ENCODE measurements at regions not wholly inside any gene's neighbourhood (a gene's known extent, or its start where the extent isn't known, plus 50 kb on each side); places are given as distances from the start of the nearest gene placed in this dataset.
"Not testable (repeated sequence)": the region's sequence is repeated elsewhere in the genome, so short reads cannot be mapped to it uniquely, and the experiment has no call there.

- no peak overlapping the region for H3K4me3 Mint-ChIP-seq
- H3K27ac Mint-ChIP-seq, result no peak overlapping the region
- H3K9me3 Mint-ChIP-seq, result no peaks in the 10 kb centered on the region
- no peaks in the 10 kb centered on the region for H3K27me3 Mint-ChIP-seq
- no peaks in the 10 kb centered on the region for H3K36me3 Mint-ChIP-seq
- ATAC-seq, result no peak
- DNase-seq (ENCODE audit: low spot score), result no peak
- H3K4me1 Mint-ChIP-seq (ENCODE audit: low read depth in 2 of 2), result no peaks in the 10 kb centered on the region
These were observed 109.7 kb upstream of the GMDS start for GRCh38 chr6:2355150-2355549.

GRCh38 chr6:2354138-2354491 is 108.7 kb upstream of the GMDS start:
- Mint-ChIP-seq H3K27me3 (no peaks in the 10 kb centered on the region), H3K36me3 (no peaks in the 10 kb centered on the region), H3K4me1 (ENCODE audit: low read depth in 2 of 2) (no peaks in the 10 kb centered on the region), H3K4me3 (no peak overlapping the region), H3K9me3 (no peaks in the 10 kb centered on the region), H3K27ac (no peak overlapping the region)
- no peak for DNase-seq (ENCODE audit: low spot score)
- no peak for ATAC-seq

- no peaks in the 10 kb centered on the region for H3K36me3 Mint-ChIP-seq
- no peaks in the 10 kb centered on the region for H3K9me3 Mint-ChIP-seq
- H3K4me3 Mint-ChIP-seq, result no peak overlapping the region
- no peak for ATAC-seq
- H3K27ac Mint-ChIP-seq, result no peak overlapping the region
- no peaks in the 10 kb centered on the region for H3K4me1 Mint-ChIP-seq (ENCODE audit: low read depth in 2 of 2)
- DNase-seq (ENCODE audit: low spot score), result no peak
- H3K27me3 Mint-ChIP-seq, result no peaks in the 10 kb centered on the region
These were observed 108.2 kb upstream of the GMDS start for GRCh38 chr6:2353412-2354137.

DNA sequence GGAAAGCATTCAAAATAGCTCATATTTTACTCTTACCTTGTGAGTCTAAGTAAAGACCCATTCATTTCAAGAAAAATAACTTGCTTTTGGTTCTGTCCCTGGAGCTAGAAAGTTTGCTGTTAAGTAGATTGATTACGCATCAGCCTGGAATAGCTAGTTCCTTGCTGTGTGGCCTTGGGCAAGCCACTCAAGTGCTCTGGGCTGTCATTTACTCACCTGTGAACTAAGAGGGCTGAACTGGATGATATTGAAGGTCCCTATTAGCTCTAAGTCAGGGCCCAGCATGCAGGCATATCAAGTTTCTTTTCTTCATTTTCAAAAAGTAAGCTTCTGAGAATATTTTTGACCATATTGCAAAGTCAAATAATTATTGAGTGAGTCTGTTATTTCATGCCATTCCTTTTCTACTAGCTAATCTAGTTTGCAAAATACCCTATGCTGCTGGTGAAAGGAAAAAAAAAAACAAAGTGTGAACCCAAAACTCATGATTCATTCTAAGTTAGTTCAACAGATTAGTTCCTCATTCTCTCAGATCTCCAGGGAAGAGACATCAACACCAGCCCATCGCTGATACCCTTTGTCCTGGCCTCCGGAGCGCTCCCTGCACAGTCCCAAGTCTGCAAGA is 106.5 kb upstream of the GMDS start:
- H3K27ac Mint-ChIP-seq, result no peak overlapping the region
- H3K36me3 Mint-ChIP-seq, result no peaks in the 10 kb centered on the region
- H3K9me3 Mint-ChIP-seq, result no peaks in the 10 kb centered on the region
- H3K4me1 Mint-ChIP-seq (ENCODE audit: low read depth in 2 of 2), result no peaks in the 10 kb centered on the region
- DNase-seq (ENCODE audit: low spot score) (no peak), ATAC-seq (no peak)
- no peaks in the 10 kb centered on the region for H3K27me3 Mint-ChIP-seq
- H3K4me3 Mint-ChIP-seq, result no peak overlapping the region

GRCh38 chr6:2351090-2351489 is 105.7 kb upstream of the GMDS start:
- DNase-seq (ENCODE audit: low spot score), result no peak
- Mint-ChIP-seq H3K4me3 (no peak overlapping the region), H3K36me3 (no peaks in the 10 kb centered on the region), H3K27ac (no peak overlapping the region), H3K9me3 (no peaks in the 10 kb centered on the region), H3K4me1 (ENCODE audit: low read depth in 2 of 2) (no peaks in the 10 kb centered on the region), H3K27me3 (no peaks in the 10 kb centered on the region)
- ATAC-seq, result no peak

DNA sequence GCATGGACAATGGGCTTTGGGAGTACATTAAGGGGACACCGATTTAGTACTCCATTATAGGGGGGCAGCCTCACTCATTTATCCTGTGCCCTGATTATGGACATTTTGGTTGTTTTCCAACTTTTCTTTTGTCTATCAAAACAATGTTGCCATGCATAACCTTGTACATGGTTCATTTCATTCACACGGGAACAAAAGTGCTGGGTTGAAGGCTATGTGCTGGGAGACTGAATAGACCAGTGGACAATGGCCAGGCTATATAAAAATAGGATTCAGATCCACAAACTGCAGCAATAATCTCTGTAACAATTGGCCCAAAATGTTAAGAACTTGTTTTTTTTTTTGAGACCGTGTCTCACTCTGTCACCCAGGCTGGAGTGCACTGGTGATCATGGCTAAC is 100.7 kb upstream of the GMDS start:
- DNase-seq (ENCODE audit: low spot score), result no peak
- H3K36me3 Mint-ChIP-seq, result peaks cover 10% of the 10 kb centered on the region
- H3K9me3 Mint-ChIP-seq, result peaks cover 16% of the 10 kb centered on the region
- H3K27me3 Mint-ChIP-seq, result no peaks in the 10 kb centered on the region
- no peak for ATAC-seq
- H3K27ac Mint-ChIP-seq, result no peak overlapping the region
- H3K4me3 Mint-ChIP-seq, result no peak overlapping the region
- no peaks in the 10 kb centered on the region for H3K4me1 Mint-ChIP-seq (ENCODE audit: low read depth in 2 of 2)

GRCh38 chr6:2344319-2344905 is 99.0 kb upstream of the GMDS start:
- Mint-ChIP-seq H3K27me3 (no peaks in the 10 kb centered on the region), H3K36me3 (peaks cover 24% of the 10 kb centered on the region), H3K4me1 (ENCODE audit: low read depth in 2 of 2) (no peaks in the 10 kb centered on the region), H3K4me3 (no peak overlapping the region), H3K9me3 (peaks cover 16% of the 10 kb centered on the region), H3K27ac (no peak overlapping the region)
- no peak for DNase-seq (ENCODE audit: low spot score)
- ATAC-seq, result no peak

GRCh38 chr6:2327591-2327990 is 82.2 kb upstream of the GMDS start:
- peaks cover 35% of the 10 kb centered on the region for H3K9me3 Mint-ChIP-seq
- H3K36me3 Mint-ChIP-seq, result peaks cover 66% of the 10 kb centered on the region
- no peaks in the 10 kb centered on the region for H3K27me3 Mint-ChIP-seq
- no peak for DNase-seq (ENCODE audit: low spot score)
- no peaks in the 10 kb centered on the region for H3K4me1 Mint-ChIP-seq (ENCODE audit: low read depth in 2 of 2)
- no peak overlapping the region for H3K27ac Mint-ChIP-seq
- no peak for ATAC-seq
- H3K4me3 Mint-ChIP-seq, result no peak overlapping the region

DNA sequence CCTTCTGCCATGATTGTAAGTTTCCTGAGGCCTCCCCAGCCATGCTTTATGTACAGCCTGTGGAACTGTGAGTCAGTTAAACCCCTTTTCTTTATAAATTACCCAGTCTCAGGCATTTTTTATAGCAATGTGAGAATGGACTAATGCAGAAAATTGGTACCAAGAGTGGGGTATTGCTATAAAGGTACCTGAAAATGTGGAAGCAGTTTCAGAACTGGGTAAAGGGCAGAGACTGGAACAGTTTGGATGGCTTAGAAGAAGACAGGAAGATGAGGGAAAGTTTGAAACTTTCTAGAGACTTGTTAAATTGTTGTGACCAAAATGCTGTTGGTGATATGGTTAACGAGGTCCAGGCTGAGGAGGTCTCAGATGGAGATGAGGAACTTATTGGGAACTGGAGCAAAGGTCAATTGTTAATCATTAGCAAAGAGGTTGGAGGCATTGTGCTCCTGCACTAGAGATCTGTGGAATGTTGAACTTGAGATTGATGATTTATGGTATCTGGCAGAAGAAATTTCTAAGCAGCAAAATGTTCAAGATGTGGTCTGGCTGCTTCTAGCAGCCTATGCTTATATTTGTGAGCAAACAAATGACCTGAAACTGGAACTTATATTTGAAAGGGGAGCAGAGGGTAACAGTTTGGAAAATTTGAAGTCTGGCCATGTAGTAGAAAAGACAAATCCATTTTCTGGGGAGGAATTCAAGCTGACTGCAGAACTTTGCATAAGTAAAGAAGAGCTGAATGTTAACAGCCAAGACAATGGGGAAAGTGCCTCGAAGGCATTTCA is 79.0 kb upstream of the GMDS start:
- peaks cover 58% of the 10 kb centered on the region for H3K36me3 Mint-ChIP-seq
- H3K4me1 Mint-ChIP-seq (ENCODE audit: low read depth in 2 of 2), result no peaks in the 10 kb centered on the region
- no peak for ATAC-seq
- no peak overlapping the region for H3K4me3 Mint-ChIP-seq
- H3K27ac Mint-ChIP-seq, result no peak overlapping the region
- H3K9me3 Mint-ChIP-seq, result peaks cover 33% of the 10 kb centered on the region
- H3K27me3 Mint-ChIP-seq, result no peaks in the 10 kb centered on the region
- no peak for DNase-seq (ENCODE audit: low spot score)

DNA sequence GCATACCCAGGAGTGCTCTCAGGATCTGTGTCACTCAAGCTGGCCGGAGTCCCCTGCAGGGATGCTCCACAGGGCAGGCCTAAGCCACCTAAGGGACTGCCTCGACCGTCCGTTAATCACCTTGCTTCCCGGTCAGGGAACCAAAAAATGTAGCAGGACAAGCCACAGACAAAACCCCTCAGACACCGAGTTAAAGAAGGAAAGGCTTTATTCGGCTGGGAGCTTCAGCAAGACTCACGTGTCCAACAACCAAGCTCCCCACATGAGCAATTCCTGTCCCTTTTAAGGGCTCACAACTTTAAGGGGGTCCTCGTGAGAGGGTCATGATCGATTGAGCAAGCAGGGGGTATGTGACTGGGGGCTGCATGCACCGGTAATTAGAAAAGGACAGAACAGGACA is 72.1 kb upstream of the GMDS start:
- peaks cover 28% of the 10 kb centered on the region for H3K36me3 Mint-ChIP-seq

GRCh38 chr6:2314641-2315040 is 69.2 kb upstream of the GMDS start:
- H3K36me3 Mint-ChIP-seq, result peaks cover 16% of the 10 kb centered on the region
- no peak overlapping the region for H3K27ac Mint-ChIP-seq
- H3K4me3 Mint-ChIP-seq, result no peak overlapping the region
- peaks cover 3% of the 10 kb centered on the region for H3K9me3 Mint-ChIP-seq
- peaks cover 0 to 6% of the 10 kb centered on the region in 2 donors for H3K4me1 Mint-ChIP-seq (ENCODE audit: low read depth in 2 of 2)
- ATAC-seq (no peak), DNase-seq (ENCODE audit: low spot score) (no peak)
- no peaks in the 10 kb centered on the region for H3K27me3 Mint-ChIP-seq

More for the DNA sequence above, 72.1 kb upstream of the GMDS start:
- not testable (repeated sequence) for DNase-seq (ENCODE audit: low spot score); H3K27ac Mint-ChIP-seq; H3K4me3 Mint-ChIP-seq; H3K9me3 Mint-ChIP-seq; ATAC-seq; H3K4me1 Mint-ChIP-seq (ENCODE audit: low read depth in 2 of 2); H3K27me3 Mint-ChIP-seq

- no peaks in the 10 kb centered on the region for H3K4me1 Mint-ChIP-seq (ENCODE audit: low read depth in 2 of 2)
- no peaks in the 10 kb centered on the region for H3K9me3 Mint-ChIP-seq
These were observed 64.6 kb upstream of the GMDS start for GRCh38 chr6:2310042-2310441.

GRCh38 chr6:2309122-2309521 is 63.7 kb upstream of the GMDS start:
- no peak for DNase-seq (ENCODE audit: low spot score)
- H3K4me3 Mint-ChIP-seq, result no peak overlapping the region

More at GRCh38 chr6:2310042-2310441, 64.6 kb upstream of the GMDS start:
- H3K27ac Mint-ChIP-seq, result no peak overlapping the region
- H3K36me3 Mint-ChIP-seq, result no peaks in the 10 kb centered on the region
- no peaks in the 10 kb centered on the region for H3K27me3 Mint-ChIP-seq
- ATAC-seq (no peak), DNase-seq (ENCODE audit: low spot score) (no peak)
- no peak overlapping the region for H3K4me3 Mint-ChIP-seq

DNA sequence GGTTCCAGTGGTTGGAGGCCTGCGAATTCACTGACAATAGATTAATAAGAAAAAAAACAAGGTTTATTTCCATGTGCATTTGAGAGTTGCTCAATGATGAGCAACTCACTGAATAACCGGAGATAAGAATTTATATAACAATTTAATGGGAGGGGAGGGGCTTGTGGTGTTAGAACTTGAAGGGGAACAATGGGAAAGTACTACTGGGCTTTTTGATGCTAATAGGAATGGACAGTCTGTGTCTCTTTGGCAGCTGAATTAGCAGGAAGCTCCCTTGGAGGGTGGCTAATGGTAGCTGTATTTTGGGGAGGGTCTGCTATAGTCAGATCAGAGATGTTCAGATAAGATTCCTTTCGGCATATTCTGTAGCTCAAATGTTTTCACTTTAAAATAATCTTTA is 62.4 kb upstream of the GMDS start:
- no peak for DNase-seq (ENCODE audit: low spot score)
- Mint-ChIP-seq H3K36me3 (no peaks in the 10 kb centered on the region), H3K4me3 (no peak overlapping the region), H3K27ac (no peak overlapping the region), H3K4me1 (ENCODE audit: low read depth in 2 of 2) (no peaks in the 10 kb centered on the region), H3K27me3 (no peaks in the 10 kb centered on the region), H3K9me3 (no peaks in the 10 kb centered on the region)
- ATAC-seq, result no peak

More at GRCh38 chr6:2309122-2309521, 63.7 kb upstream of the GMDS start:
- no peak for ATAC-seq
- H3K36me3 Mint-ChIP-seq, result no peaks in the 10 kb centered on the region
- no peak overlapping the region for H3K27ac Mint-ChIP-seq
- H3K9me3 Mint-ChIP-seq, result no peaks in the 10 kb centered on the region
- no peaks in the 10 kb centered on the region for H3K4me1 Mint-ChIP-seq (ENCODE audit: low read depth in 2 of 2)
- no peaks in the 10 kb centered on the region for H3K27me3 Mint-ChIP-seq

All from natural killer cell treated with Interleukin-12 subunit alpha and Interleukin-12 subunit beta and Interleukin-15 and Interleukin-18, amount 100 ng/mL, for 72 hours (primary cell).